HG03280 (cell line): ENCODE measurements at regions not wholly inside any gene's neighbourhood (a gene's known extent, or its start where the extent isn't known, plus 50 kb on each side); places are given as distances from the start of the nearest gene placed in this dataset.
"Not testable (repeated sequence)": the region's sequence is repeated elsewhere in the genome, so short reads cannot be mapped to it uniquely, and the experiment has no call there.

Source experiments
- ATAC-seq: cut with Tn5 transposase; IDR thresholded peaks from one replicate; pipeline ENCODE4 v1.9.1; 2021; ENCODE audit warnings: mild to moderate bottlenecking, moderate library complexity; ENCODE audit not compliant: unreplicated experiment

GRCh38 chr5:67610186-67610912 is 413.8 kb upstream of the CD180 start:
- ATAC-seq, result no peak

DNA sequence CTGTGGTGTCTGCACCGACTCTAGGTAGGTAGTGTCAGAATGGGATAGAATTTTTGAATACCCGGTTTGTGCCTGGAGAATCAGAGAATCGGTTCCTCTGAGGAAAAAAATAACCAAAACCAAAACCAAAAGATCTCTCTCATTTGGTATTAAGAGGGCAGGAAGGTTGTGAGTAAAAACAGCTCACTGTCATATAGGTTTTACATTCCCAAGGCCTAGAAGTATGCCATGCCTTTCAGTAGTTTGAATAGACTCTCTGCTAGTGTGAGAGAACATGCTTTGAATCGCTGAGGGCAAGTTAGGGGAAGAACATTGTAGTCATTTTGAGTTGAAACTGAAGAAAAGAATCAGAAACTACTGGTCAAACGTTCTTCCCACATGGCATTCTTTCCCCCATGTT is 411.4 kb upstream of the CD180 start:
- ATAC-seq, result no peak

- ATAC-seq, result no peak
These were observed 410.0 kb upstream of the CD180 start for GRCh38 chr5:67606586-67606947.

DNA sequence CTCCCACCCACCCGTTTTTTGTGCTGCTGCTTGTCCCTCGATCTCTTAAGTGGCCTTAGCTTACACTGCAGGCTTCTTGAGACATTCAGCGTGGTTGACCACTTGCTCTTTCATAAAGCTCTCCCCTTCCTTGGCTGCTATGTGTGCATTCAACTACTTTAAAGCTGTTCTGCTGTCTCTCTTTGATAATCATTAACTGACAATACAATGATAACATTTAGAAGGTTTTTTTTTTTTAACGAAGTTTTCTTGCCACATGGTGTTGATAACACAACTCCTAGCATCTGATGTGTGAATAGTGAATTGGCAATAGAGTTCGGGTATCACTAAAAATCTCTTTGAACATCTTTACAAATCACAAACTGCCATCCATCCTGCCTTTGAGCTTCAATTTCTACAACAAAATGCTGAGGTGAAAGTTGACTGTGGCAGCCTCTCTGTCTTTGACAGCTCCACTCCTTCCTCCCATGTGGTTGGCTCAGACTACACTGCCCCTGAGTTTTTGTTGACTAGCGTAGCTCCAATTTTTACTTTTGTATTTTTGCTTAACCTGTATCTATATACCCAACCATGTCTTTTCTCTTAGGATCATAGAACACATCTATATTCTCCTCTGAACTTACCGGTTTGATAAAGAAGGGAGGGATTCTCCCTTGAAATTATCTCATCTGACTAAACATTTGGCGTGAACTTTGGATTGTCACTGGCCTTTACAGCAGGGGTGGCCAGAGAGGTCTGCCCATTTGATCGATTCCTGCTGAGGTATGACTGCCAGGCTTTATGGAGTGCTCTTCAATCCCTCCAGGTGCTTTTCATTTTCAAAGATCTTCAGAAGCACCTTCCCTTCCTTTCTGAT is 409.4 kb upstream of the CD180 start:
- no peak for ATAC-seq

- ATAC-seq, result no peak
These were observed 394.9 kb upstream of the CD180 start for GRCh38 chr5:67591491-67591890.

GRCh38 chr5:67588389-67588788 is 391.8 kb upstream of the CD180 start:
- no peak for ATAC-seq

DNA sequence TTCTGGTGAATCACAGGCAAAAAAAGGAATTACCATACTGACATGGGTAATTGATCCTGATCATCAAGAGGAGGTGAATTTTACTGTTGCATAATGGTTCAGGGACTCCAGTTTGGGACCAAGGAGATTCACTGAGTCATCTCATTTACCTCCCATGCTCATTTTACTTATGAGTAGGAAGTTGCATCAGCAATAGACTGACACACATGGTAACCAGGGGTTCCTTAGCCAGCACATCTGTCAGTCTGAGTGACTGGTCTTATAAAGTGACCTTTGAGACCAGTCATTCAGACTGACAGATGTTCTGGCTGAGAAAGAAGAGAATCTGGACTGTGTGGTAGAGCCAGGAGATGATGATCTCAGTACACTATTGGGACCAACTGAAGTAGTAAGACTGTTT is 384.6 kb upstream of the CD180 start:
- ATAC-seq, result no peak

DNA sequence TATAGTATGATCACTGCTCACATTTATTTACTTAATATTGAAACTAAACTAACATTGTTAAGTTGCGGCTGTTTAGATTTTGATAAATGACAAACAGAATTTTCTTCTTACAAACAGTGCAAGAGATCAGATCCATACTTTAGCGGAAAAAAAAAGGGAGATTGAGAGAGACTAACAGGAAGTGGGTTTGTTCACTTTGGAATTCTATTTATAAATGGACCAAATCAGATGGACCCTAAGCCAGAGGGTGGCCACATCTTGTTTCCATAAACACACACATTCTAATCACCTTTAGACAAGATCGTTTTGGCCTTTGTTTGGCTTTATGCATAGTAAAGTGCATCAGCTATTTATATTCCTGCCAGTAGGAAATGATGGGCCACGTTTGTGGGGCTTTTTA is 381.4 kb upstream of the CD180 start:
- no peak for ATAC-seq

- no peak for ATAC-seq
These were observed 380.8 kb upstream of the CD180 start for GRCh38 chr5:67577424-67577823.

- ATAC-seq, result no peak
These were observed 379.5 kb upstream of the CD180 start for GRCh38 chr5:67576112-67576511.

DNA sequence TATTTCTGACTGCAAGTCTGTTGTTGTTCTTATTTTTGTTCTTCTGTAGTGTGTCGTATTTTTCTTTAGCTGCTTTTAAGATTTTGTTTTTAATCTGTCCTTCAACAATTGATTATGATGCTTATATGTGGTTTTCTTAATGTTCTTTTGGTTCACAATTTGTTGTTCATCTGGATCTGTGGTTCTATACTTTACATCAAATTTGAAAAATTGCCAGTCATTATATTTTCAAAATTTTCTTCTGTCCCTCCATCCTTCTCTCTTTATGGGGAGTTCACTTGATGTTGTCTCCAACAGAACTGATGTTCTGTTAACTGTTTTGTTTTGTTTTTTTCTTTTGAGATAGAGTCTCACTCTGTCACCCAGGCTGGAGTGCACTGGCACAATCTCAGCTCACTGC is 378.5 kb upstream of the CD180 start:
- no peak for ATAC-seq

GRCh38 chr5:67561151-67561932 is 364.7 kb upstream of the CD180 start:
- no peak for ATAC-seq

DNA sequence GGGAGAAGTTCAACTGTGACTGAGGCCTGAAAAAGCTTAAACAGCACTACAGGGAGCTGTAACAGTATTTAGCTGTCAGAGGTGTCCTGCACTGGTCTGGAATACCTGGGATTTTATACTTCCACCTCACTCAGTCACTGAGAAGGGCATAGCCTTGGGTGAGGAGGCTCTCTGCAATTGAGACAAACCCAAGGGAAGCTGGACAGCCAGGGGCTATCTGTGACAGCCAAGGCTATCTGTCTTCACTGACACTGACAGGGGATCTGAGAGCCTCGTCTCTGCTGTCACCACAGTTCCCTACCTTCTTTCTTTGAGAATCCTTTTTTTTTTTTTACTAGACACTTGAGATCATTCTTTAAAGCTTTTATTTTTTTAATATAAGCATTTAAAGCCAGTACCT is 356.2 kb upstream of the CD180 start:
- no peak for ATAC-seq

DNA sequence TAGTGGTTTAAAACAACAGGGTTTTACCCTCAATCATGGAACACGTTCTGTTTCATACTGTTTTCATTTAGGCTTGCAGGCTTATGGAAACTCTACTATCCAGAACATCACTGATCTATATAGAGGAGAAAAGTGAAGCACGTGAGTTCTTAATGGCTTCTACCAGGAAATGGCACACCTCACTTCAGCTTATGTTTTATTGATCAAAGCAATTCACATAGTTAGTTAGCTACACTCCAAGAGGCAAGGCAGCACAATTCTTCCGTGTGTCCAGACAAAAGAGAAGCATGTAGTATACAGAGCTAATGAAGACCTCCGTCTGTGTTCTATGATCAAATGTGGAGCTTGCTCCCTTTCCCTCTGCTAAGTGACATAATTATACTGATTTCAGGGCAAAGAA is 353.3 kb upstream of the CD180 start:
- no peak for ATAC-seq

- ATAC-seq, result no peak
These were observed 352.7 kb upstream of the CD180 start for GRCh38 chr5:67549296-67549618.

- ATAC-seq, result no peak
These were observed 352.1 kb upstream of the CD180 start for GRCh38 chr5:67548520-67549295.

DNA sequence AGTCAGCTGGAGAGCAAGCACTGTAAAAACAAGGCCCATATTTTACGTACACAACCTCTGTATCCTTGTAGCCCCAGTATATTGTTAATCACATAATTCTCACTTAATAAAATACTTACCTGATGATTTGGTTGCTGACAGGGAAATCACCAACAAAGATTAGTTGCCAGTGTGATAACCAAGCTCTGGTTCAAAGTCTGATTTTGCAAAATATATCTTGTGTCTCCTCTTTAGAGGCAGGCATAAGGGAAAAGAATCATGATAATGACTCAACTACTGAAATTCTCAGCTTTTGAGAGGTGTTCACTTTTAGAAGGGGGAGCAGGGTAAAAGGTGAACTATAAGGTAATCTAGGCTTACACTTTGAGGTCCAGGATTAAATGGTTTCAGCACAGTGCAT is 351.1 kb upstream of the CD180 start:
- no peak for ATAC-seq

- not testable (repeated sequence) for ATAC-seq
These were observed 348.3 kb upstream of the CD180 start for GRCh38 chr5:67544942-67545341.

DNA sequence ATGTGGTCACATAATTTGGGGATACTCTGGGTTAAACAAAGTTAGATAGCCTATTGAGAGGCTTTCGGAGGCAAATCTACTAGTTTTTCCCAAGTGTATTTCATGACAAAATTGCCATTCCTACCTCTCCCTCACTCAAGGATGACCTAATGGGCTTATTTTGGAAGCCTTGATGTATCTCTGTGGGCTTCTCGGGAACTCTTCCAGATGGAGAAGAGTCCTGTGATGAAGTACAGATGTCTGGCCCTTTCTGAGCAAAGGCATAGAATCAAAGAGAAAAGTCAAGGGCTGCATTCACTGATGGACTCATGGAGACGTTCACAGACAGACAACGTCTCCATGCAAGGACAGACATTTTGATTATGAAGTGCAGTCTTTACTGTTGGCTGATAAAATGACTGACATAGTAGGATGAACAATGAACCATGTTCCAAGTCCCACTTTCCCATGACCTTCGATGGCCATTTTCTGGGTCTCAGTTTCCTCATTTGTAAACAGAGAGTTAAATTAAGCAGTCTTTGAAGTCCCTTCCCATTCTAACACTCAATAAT is 347.2 kb upstream of the CD180 start:
- ATAC-seq, result no peak

DNA sequence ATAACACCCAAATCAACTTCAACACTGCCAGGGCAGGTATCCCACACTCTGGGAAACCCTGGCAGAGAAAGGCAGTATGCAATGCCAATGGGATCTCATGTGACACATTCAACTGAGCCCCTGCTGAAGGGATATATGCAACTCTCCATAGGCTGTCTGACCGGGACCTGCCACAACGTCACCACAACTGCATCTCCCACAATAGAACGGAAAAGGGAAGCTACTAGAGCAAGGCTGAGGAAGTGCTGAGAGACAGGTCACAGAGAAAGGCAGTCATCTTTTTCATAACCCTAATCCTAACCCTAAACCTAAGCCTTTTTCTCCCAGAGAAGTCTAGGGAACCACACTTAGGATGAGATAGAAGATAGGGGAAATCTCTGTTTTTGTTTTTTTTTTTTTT is 345.9 kb upstream of the CD180 start:
- ATAC-seq, result no peak

DNA sequence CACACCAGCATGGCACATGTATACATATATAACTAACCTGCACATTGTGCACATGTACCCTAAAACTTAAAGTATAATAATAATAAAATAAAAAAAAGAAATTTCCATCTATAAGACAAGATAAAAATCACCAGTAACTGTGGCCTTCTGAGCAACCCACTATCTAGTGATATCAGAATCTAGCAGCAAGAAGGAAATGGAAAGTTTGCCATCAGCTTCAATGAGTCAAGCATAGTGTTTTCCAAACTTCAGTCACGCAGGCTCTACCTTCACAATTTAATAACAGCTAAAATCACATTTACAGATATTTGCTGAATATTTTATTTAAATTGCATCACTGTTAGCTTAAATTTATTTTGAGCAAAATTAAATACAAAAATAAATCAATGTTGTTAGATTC is 345.3 kb upstream of the CD180 start:
- no peak for ATAC-seq
